MM.1S (cell line): ENCODE measurements at regions not wholly inside any gene's neighbourhood (a gene's known extent, or its start where the extent isn't known, plus 50 kb on each side); places are given as distances from the start of the nearest gene placed in this dataset.

Source experiments
- DNase-seq: peaks from one replicate; pipeline ENCODE4 v3.0.0-alpha.2; 2015
- H2AFZ ChIP-seq: fragments of 300-600 bp; sonication (generic); 2 replicates; pipeline ENCODE4 v1.6.0; 2016; ENCODE audit warnings: antibody characterized with exemption, low read length
- H3F3A ChIP-seq: fragments of 300-600 bp; sonication (generic); 2 replicates; pipeline ENCODE4 v1.6.1; 2016; ENCODE audit warnings: mild to moderate bottlenecking, antibody characterized with exemption, low read length, moderate library complexity, mixed read lengths; ENCODE audit not compliant: insufficient read depth
- H3K27ac ChIP-seq: fragments of 300-600 bp; sonication (generic); 2 replicates; pipeline ENCODE4 v1.5.1; 2016; ENCODE audit warnings: mild to moderate bottlenecking, low read length
- H3K27me3 ChIP-seq: fragments of 300-600 bp; sonication (generic); replicated peaks from 2 replicates; pipeline ENCODE4 v1.6.0; 2016; ENCODE audit warnings: low read length; ENCODE audit not compliant: insufficient read depth
- H3K36me3 ChIP-seq: fragments of 300-600 bp; sonication (generic); replicated peaks from 2 replicates; pipeline ENCODE4 v1.6.1; 2016; ENCODE audit warnings: mild to moderate bottlenecking, low read length, mixed read lengths; ENCODE audit not compliant: insufficient read depth
- H3K4me1 ChIP-seq: fragments of 300-600 bp; sonication (generic); 2 replicates; pipeline ENCODE4 v1.6.1; 2016; ENCODE audit warnings: low read length, mixed read lengths
- H3K4me2 ChIP-seq: fragments of 300-600 bp; sonication (generic); 2 replicates; pipeline ENCODE4 v1.6.0; 2016; ENCODE audit warnings: low read depth, low read length
- H3K4me3 ChIP-seq: fragments of 300-600 bp; sonication (generic); 2 replicates; pipeline ENCODE4 v1.5.1; 2016; ENCODE audit warnings: low read length, mixed read lengths
- H3K79me2 ChIP-seq: fragments of 300-600 bp; sonication (generic); 2 replicates; pipeline ENCODE4 v1.6.1; 2016; ENCODE audit warnings: mixed run types, low read length, mixed read lengths
- H3K9ac ChIP-seq: fragments of 300-600 bp; sonication (generic); 2 replicates; pipeline ENCODE4 v1.6.1; 2016; ENCODE audit warnings: low read length, mixed read lengths
- H3K9me2 ChIP-seq: fragments of 300-600 bp; sonication (generic); replicated peaks from 2 replicates; pipeline ENCODE4 v1.6.1; 2016; ENCODE audit warnings: mild to moderate bottlenecking, low read length, mixed read lengths; ENCODE audit not compliant: insufficient read depth
- H3K9me3 ChIP-seq: fragments of 300-600 bp; sonication (generic); replicated peaks from 2 replicates; pipeline ENCODE4 v1.6.1; 2016; ENCODE audit warnings: mild to moderate bottlenecking, low read length, mixed read lengths; ENCODE audit not compliant: insufficient read depth
- H4K20me1 ChIP-seq: fragments of 300-600 bp; sonication (generic); 2 replicates; pipeline ENCODE4 v1.6.1; 2016; ENCODE audit warnings: mild to moderate bottlenecking, low read length, moderate library complexity, mixed read lengths; ENCODE audit not compliant: insufficient read depth
- CTCF ChIP-seq: fragments of 300-600 bp; sonication (generic); IDR thresholded peaks from 2 replicates; pipeline ENCODE4 v1.5.1; 2016; ENCODE audit warnings: antibody characterized with exemption, low read length, mixed read lengths
- EZH2 ChIP-seq: fragments of 300-600 bp; sonication (generic); optimal IDR thresholded peaks from 2 replicates; pipeline ENCODE3; 2017; ENCODE audit warnings: low read depth, mild to moderate bottlenecking, antibody characterized with exemption, low read length, mixed read lengths
- EZH2phosphoT487 ChIP-seq: fragments of 300-600 bp; sonication (generic); IDR thresholded peaks from 2 replicates; pipeline ENCODE4 v1.6.1; 2018; ENCODE audit warnings: antibody characterized with exemption, low read length

DNA sequence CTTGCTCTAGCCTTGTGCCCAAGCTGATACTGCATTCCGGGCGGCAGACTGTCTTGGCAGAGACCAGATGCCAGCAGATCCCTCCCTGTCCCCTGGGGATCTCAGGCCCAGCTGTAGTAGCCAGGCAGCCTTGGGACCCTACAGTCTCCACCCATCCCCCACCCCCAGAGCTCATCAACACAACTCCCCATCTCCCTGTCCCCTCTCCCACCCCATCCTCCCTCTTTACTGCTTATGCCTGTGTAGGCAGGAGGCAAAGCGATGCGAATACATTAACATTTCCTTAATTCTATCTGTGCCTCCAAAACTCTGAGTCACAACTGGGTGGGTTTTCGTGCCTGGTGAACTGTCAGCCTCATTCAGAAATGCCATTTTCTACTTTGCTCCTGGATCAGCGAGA, 547.6 kb downstream of the BUD13 start:
- Histone ChIP-seq H3K4me3 (no peak overlapping the region), H3K79me2 (no peaks in the 10 kb centered on the region), H2AFZ (no peak overlapping the region), H4K20me1 (no peaks in the 10 kb centered on the region), H3K4me2 (no peak overlapping the region), H3K36me3 (no peaks in the 10 kb centered on the region), H3K9me3 (no peaks in the 10 kb centered on the region), H3K27me3 (no peaks in the 10 kb centered on the region), H3K9ac (no peak overlapping the region), H3K4me1 (no peaks in the 10 kb centered on the region), H3K9me2 (no peaks in the 10 kb centered on the region), H3K27ac (no peak overlapping the region), H3F3A (no peaks in the 10 kb centered on the region)
- no peak for TF ChIP-seq EZH2phosphoT487
- TF ChIP-seq CTCF: no peak
- TF ChIP-seq EZH2: no peak
- no peak for DNase-seq

DNA sequence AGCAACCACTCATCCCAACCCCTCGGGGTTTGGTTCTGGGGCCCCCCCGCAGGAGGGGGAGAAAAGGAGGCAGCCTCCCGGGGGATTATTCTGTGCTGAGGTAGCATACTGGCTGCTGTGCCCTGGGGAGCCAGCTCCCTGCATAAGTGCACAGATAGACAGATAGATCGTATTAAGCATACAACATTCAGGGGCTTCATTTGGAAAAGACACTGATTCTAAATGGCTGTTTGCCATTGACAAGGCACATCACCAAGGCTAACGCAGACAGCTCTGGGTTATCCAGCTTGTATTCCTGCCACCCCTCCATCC, 547.9 kb downstream of the BUD13 start:
- Histone ChIP-seq H3K79me2 (no peaks in the 10 kb centered on the region), H3F3A (no peaks in the 10 kb centered on the region), H2AFZ (no peak overlapping the region), H3K36me3 (no peaks in the 10 kb centered on the region), H3K9me2 (no peaks in the 10 kb centered on the region), H3K4me3 (no peak overlapping the region), H3K4me1 (no peaks in the 10 kb centered on the region), H3K9me3 (no peaks in the 10 kb centered on the region), H3K27ac (no peak overlapping the region), H3K27me3 (no peaks in the 10 kb centered on the region), H4K20me1 (no peaks in the 10 kb centered on the region), H3K4me2 (no peak overlapping the region), H3K9ac (no peak overlapping the region)
- TF ChIP-seq EZH2phosphoT487: no peak
- no peak for TF ChIP-seq CTCF
- no peak for TF ChIP-seq EZH2
- no peak for DNase-seq

- TF ChIP-seq EZH2 (no peak), CTCF (peak; percentile 71)
- peak; percentile 42 for DNase-seq
- no peak overlapping the region for H3K4me2 ChIP-seq
- no peak overlapping the region for H2AFZ ChIP-seq
- no peaks in the 10 kb centered on the region for H3K27me3 ChIP-seq
- no peaks in the 10 kb centered on the region for H4K20me1 ChIP-seq
- no peaks in the 10 kb centered on the region for H3K4me1 ChIP-seq
- H3K36me3 ChIP-seq: no peaks in the 10 kb centered on the region
- H3K79me2 ChIP-seq: no peaks in the 10 kb centered on the region
- no peak overlapping the region for H3K9ac ChIP-seq
- H3K9me2 ChIP-seq: no peaks in the 10 kb centered on the region
- no peaks in the 10 kb centered on the region for H3F3A ChIP-seq
- H3K9me3 ChIP-seq: no peaks in the 10 kb centered on the region
- no peak overlapping the region for H3K4me3 ChIP-seq
- no peak overlapping the region for H3K27ac ChIP-seq
These were observed 548.5 kb downstream of the BUD13 start for GRCh38 chr11:116224154-116224888.
